GM18507 (cell line): ENCODE measurements at regions not wholly inside any gene's neighbourhood (a gene's known extent, or its start where the extent isn't known, plus 50 kb on each side); places are given as distances from the start of the nearest gene placed in this dataset.
"Not testable (repeated sequence)": the region's sequence is repeated elsewhere in the genome, so short reads cannot be mapped to it uniquely, and the experiment has no call there.

Experiments used
- DNase-seq: peaks from one replicate; pipeline ENCODE4 v3.0.0; 2011; ENCODE audit warnings: low read depth; ENCODE audit not compliant: insufficient read length; ENCODE audit errors: extremely low spot score
- FAIRE-seq: peaks from 2 replicates; lab custom pipeline; 2011; peaks lifted over from hg19 to GRCh38; lab: Jason Lieb, UNC

- no peak for DNase-seq
- FAIRE-seq, result no peak
Observed at GRCh38 chr10:108014145-108014901, 849.8 kb upstream of the SORCS1 start.

- no peak for FAIRE-seq
- DNase-seq, result no peak
Observed at GRCh38 chr10:108005627-108006026, 841.1 kb upstream of the SORCS1 start.

GRCh38 chr10:108003576-108003975, 839.1 kb upstream of the SORCS1 start:
- DNase-seq (no peak), FAIRE-seq (no peak)

- no peak for FAIRE-seq
- no peak for DNase-seq
Observed at GRCh38 chr10:108003061-108003460, 838.6 kb upstream of the SORCS1 start.

GRCh38 chr10:108000365-108000764, 835.9 kb upstream of the SORCS1 start:
- no peak for DNase-seq
- no peak for FAIRE-seq

GRCh38 chr10:107994621-107995270, 830.2 kb upstream of the SORCS1 start:
- no peak for DNase-seq

GRCh38 chr10:107986571-107986970, 822.1 kb upstream of the SORCS1 start:
- FAIRE-seq (no peak), DNase-seq (no peak)

More at GRCh38 chr10:107994621-107995270, 830.2 kb upstream of the SORCS1 start:
- no peak for FAIRE-seq

GRCh38 chr10:107984581-107984980, 820.1 kb upstream of the SORCS1 start:
- FAIRE-seq, result no peak

GRCh38 chr10:107984149-107984548, 819.6 kb upstream of the SORCS1 start:
- DNase-seq (no peak), FAIRE-seq (no peak)

More at GRCh38 chr10:107984581-107984980, 820.1 kb upstream of the SORCS1 start:
- DNase-seq, result no peak

- DNase-seq, result no peak
- FAIRE-seq, result no peak
Observed at GRCh38 chr10:107978455-107978854, 813.9 kb upstream of the SORCS1 start.

GRCh38 chr10:107971973-107972372, 807.5 kb upstream of the SORCS1 start:
- FAIRE-seq, result no peak
- DNase-seq, result no peak

- DNase-seq (no peak), FAIRE-seq (no peak)
Observed at GRCh38 chr10:107971411-107971810, 806.9 kb upstream of the SORCS1 start.

- no peak for FAIRE-seq
- no peak for DNase-seq
Observed at GRCh38 chr10:107970512-107970911, 806.0 kb upstream of the SORCS1 start.

- FAIRE-seq, result no peak
- DNase-seq, result no peak
Observed at GRCh38 chr10:107969936-107970335, 805.4 kb upstream of the SORCS1 start.

- FAIRE-seq, result no peak
- no peak for DNase-seq
Observed at GRCh38 chr10:107966826-107967225, 802.3 kb upstream of the SORCS1 start.

GRCh38 chr10:107952649-107953556, 788.4 kb upstream of the SORCS1 start:
- FAIRE-seq (no peak), DNase-seq (no peak)

- not testable (repeated sequence) for DNase-seq, FAIRE-seq
Observed at GRCh38 chr10:107950411-107951062, 786.0 kb upstream of the SORCS1 start.

GRCh38 chr10:107942826-107943225, 778.3 kb upstream of the SORCS1 start:
- DNase-seq (no peak), FAIRE-seq (no peak)

GRCh38 chr10:107933076-107933475, 768.6 kb upstream of the SORCS1 start:
- DNase-seq (no peak), FAIRE-seq (no peak)

- no peak for DNase-seq
- FAIRE-seq, result no peak
Observed at GRCh38 chr10:107931808-107932207, 767.3 kb upstream of the SORCS1 start.
